SU-DHL-6 (cell line): ENCODE measurements at regions not wholly inside any gene's neighbourhood (a gene's known extent, or its start where the extent isn't known, plus 50 kb on each side); places are given as distances from the start of the nearest gene placed in this dataset.

Experiments
- H2AFZ ChIP-seq: fragments of 200-600 bp; sonication (generic); 2 replicates; pipeline ENCODE4 v1.6.1; 2014; ENCODE audit warnings: low read depth, mild to moderate bottlenecking, moderate library complexity, mixed read lengths, antibody characterized with exemption, low read length; ENCODE audit not compliant: severe bottlenecking
- H3F3A ChIP-seq: fragments of 200-600 bp; shearing (Covaris generic); 2 replicates; pipeline ENCODE4 v1.6.0; 2016; ENCODE audit warnings: antibody characterized with exemption, mild to moderate bottlenecking; ENCODE audit not compliant: insufficient read depth
- H3K27ac ChIP-seq: fragments of 200-600 bp; sonication (generic); 2 replicates; pipeline ENCODE4 v1.5.1; 2016; ENCODE audit warnings: low read depth, mild to moderate bottlenecking, low read length, moderate library complexity, mixed read lengths
- H3K27me3 ChIP-seq: fragments of 200-600 bp; sonication (generic), shearing (Covaris generic); 2 replicates; pipeline ENCODE4 v1.6.0; 2014; ENCODE audit warnings: mild to moderate bottlenecking, low read length
- H3K36me3 ChIP-seq: fragments of 200-600 bp; sonication (generic); 2 replicates; pipeline ENCODE4 v1.6.1; 2014; ENCODE audit warnings: mild to moderate bottlenecking, low read length, mixed read lengths
- H3K4me2 ChIP-seq: fragments of 300-600, 200-600 bp; shearing (Covaris generic), sonication (generic); 2 replicates; pipeline ENCODE4 v1.6.0; 2014; ENCODE audit warnings: low read length, low read depth, mild to moderate bottlenecking; ENCODE audit not compliant: poor library complexity, severe bottlenecking
- H3K4me3 ChIP-seq: fragments of 200-600 bp; sonication (generic); 2 replicates; pipeline ENCODE4 v1.5.1; 2014; ENCODE audit warnings: antibody characterized with exemption, low read length, mild to moderate bottlenecking, mixed read lengths; ENCODE audit not compliant: insufficient read depth, poor library complexity, severe bottlenecking
- H3K79me2 ChIP-seq: fragments of 200-600 bp; sonication (generic); 2 replicates; pipeline ENCODE4 v1.6.1; 2014; ENCODE audit warnings: mild to moderate bottlenecking, low read length, moderate library complexity; ENCODE audit not compliant: insufficient read depth
- H3K9ac ChIP-seq: fragments of 200-600 bp; sonication (generic); 2 replicates; pipeline ENCODE4 v1.7.0; 2014; ENCODE audit warnings: mild to moderate bottlenecking, low read length
- H3K9me2 ChIP-seq: fragments of 200-600 bp; sonication (generic); replicated peaks from 2 replicates; pipeline ENCODE4 v1.6.1; 2014; ENCODE audit warnings: low read length; ENCODE audit not compliant: insufficient read depth
- H3K9me3 ChIP-seq: fragments of 200-600 bp; sonication (generic); 2 replicates; pipeline ENCODE4 v1.6.1; 2014; ENCODE audit warnings: low read length, mixed read lengths; ENCODE audit not compliant: insufficient read depth
- H4K20me1 ChIP-seq: fragments of 200-600 bp; sonication (generic); 2 replicates; pipeline ENCODE4 v1.6.1; 2014; ENCODE audit warnings: low read depth, mild to moderate bottlenecking, antibody characterized with exemption, low read length, moderate library complexity, mixed read lengths
- EZH2phosphoT487 ChIP-seq: fragments of 200-600 bp; sonication (generic), shearing (Covaris generic); conservative IDR thresholded peaks from 2 replicates; pipeline ENCODE4 v1.6.1; 2018; ENCODE audit warnings: mild to moderate bottlenecking, antibody characterized with exemption, low read length, moderate library complexity, mixed read lengths
- TF ChIP-seq, protein P1 (sequence below): fragments of 200-600 bp; sonication (generic); IDR thresholded peaks from one replicate; pipeline ENCODE4 v1.5.1; 2017; ENCODE audit warnings: antibody characterized with exemption, mild to moderate bottlenecking, low read length, moderate library complexity; ENCODE audit not compliant: insufficient read depth, poor library complexity, severe bottlenecking

- no peaks in the 10 kb centered on the region for H3K27me3 ChIP-seq
- TF ChIP-seq EZH2phosphoT487 = no peak
- TF ChIP-seq, protein P1, sequence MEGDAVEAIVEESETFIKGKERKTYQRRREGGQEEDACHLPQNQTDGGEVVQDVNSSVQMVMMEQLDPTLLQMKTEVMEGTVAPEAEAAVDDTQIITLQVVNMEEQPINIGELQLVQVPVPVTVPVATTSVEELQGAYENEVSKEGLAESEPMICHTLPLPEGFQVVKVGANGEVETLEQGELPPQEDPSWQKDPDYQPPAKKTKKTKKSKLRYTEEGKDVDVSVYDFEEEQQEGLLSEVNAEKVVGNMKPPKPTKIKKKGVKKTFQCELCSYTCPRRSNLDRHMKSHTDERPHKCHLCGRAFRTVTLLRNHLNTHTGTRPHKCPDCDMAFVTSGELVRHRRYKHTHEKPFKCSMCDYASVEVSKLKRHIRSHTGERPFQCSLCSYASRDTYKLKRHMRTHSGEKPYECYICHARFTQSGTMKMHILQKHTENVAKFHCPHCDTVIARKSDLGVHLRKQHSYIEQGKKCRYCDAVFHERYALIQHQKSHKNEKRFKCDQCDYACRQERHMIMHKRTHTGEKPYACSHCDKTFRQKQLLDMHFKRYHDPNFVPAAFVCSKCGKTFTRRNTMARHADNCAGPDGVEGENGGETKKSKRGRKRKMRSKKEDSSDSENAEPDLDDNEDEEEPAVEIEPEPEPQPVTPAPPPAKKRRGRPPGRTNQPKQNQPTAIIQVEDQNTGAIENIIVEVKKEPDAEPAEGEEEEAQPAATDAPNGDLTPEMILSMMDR = no peak
Observed at GRCh38 chrX:4971646-4972045, 1257.0 kb downstream of the NLGN4X start.

GRCh38 chrX:4964112-4964511, 1250.7 kb upstream of the PRKX start:
- no peaks in the 10 kb centered on the region for H3K36me3 ChIP-seq
- no peaks in the 10 kb centered on the region for H3K27me3 ChIP-seq

More at GRCh38 chrX:4971646-4972045, 1257.0 kb downstream of the NLGN4X start:
- Histone ChIP-seq H3K4me2 (no peak overlapping the region), H4K20me1 (no peaks in the 10 kb centered on the region), H3K27ac (no peak overlapping the region), H2AFZ (no peak overlapping the region), H3K4me3 (no peak overlapping the region), H3K9me3 (no peaks in the 10 kb centered on the region), H3F3A (no peaks in the 10 kb centered on the region), H3K9ac (no peak overlapping the region), H3K79me2 (no peaks in the 10 kb centered on the region), H3K9me2 (no peaks in the 10 kb centered on the region), H3K36me3 (no peaks in the 10 kb centered on the region)

DNA sequence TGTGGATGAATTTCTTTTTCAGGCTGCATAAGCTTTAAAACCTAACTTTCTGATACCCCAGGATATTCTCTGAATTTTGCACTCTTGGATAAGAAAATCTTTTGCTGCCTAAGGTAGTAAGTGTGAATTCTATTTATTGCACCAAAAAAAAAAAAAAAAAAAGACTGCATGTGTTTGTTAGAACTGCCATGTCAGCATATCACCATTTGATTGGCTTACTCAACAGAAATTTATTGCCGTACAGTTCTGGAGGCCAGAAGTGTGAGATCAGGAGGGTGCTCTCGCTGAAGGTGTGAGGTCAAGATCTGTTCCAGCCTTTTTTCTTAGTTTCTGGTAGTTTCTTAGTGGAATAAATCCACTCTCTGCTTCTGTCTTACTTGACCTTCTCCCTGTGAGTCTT, 1250.0 kb upstream of the PRKX start:
- Histone ChIP-seq H3K4me3 (no peak overlapping the region), H3F3A (no peaks in the 10 kb centered on the region), H3K9ac (no peak overlapping the region), H3K27ac (no peak overlapping the region), H3K36me3 (no peaks in the 10 kb centered on the region), H3K79me2 (no peaks in the 10 kb centered on the region), H3K9me3 (no peaks in the 10 kb centered on the region), H2AFZ (no peak overlapping the region), H3K27me3 (no peaks in the 10 kb centered on the region), H4K20me1 (no peaks in the 10 kb centered on the region), H3K4me2 (no peak overlapping the region), H3K9me2 (no peaks in the 10 kb centered on the region)
- TF ChIP-seq EZH2phosphoT487 = no peak

More at GRCh38 chrX:4964112-4964511, 1250.7 kb upstream of the PRKX start:
- Histone ChIP-seq H2AFZ (no peak overlapping the region), H3F3A (no peaks in the 10 kb centered on the region), H3K4me2 (no peak overlapping the region), H3K27ac (no peak overlapping the region), H3K79me2 (no peaks in the 10 kb centered on the region), H3K9ac (no peak overlapping the region), H3K4me3 (no peak overlapping the region), H4K20me1 (no peaks in the 10 kb centered on the region), H3K9me3 (no peaks in the 10 kb centered on the region), H3K9me2 (no peaks in the 10 kb centered on the region)
- no peak for TF ChIP-seq EZH2phosphoT487

DNA sequence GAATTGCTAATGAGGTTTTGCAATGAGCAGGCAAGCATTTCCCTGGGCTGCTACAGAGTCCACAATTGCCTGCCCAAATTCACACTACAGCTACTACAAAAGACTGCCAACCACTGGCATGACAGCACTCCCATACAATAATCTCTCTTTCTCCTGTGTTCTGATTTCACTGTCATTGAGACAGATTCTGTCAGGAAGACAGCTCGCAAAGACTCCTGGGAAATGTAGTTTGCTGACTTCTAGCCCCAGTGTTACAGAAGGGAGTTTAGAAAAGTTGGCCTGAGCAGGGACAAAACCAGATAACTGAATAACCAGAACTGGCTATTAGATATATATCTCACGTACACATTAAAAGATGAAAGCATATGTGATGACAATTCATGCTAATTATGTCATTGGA, 1231.3 kb upstream of the PRKX start:
- no peaks in the 10 kb centered on the region for H3K79me2 ChIP-seq
- H3K4me3 ChIP-seq = no peak overlapping the region
- no peaks in the 10 kb centered on the region for H3K36me3 ChIP-seq
- H2AFZ ChIP-seq = no peak overlapping the region
- no peak overlapping the region for H3K27ac ChIP-seq
- no peaks in the 10 kb centered on the region for H3F3A ChIP-seq
- H4K20me1 ChIP-seq = no peaks in the 10 kb centered on the region
- H3K9me2 ChIP-seq = no peaks in the 10 kb centered on the region
- TF ChIP-seq, protein P1 = no peak
- TF ChIP-seq EZH2phosphoT487 = no peak
- no peaks in the 10 kb centered on the region for H3K27me3 ChIP-seq
- no peaks in the 10 kb centered on the region for H3K9me3 ChIP-seq
- no peak overlapping the region for H3K9ac ChIP-seq
- H3K4me2 ChIP-seq = no peak overlapping the region
